Stimulated activated CD4-positive, alpha-beta T cell treated with anti-CD3 and anti-CD28 coated beads, Interleukin-4, amount 100 ng/mL, for 4 hours (primary cell): ENCODE measurements at regions not wholly inside any gene's neighbourhood (a gene's known extent, or its start where the extent isn't known, plus 50 kb on each side); places are given as distances from the start of the nearest gene placed in this dataset.
"Not testable (repeated sequence)": the region's sequence is repeated elsewhere in the genome, so short reads cannot be mapped to it uniquely, and the experiment has no call there.

Source experiments
- DNase-seq, 2 experiments: peaks; one replicate each; pipeline ENCODE4 v3.0.0-alpha.2; 2020

DNA sequence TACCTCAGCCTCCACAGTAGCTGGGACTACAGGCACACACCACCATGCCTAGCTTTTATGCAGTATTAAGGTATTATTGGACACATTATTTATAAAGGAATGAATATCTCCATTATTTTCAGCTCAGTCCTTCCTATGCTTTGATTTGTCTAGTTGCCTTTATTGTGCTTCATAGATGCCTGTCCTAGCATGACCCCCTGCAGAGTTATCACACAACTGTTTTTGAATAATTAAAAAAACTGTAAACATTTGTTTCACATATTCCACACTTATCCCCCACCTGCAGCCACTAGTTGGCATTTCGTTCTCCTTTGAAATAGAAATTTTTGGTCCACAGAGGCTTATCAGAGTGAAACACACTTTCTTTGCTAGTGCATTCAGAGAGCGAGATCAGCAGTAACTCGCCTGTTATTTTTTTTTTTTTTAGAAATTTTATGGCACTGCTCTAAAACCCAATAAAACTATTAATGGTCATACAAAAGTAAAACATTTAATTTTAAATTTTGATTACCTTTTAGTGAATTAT, 151.8 kb upstream of the RASA1 start:
- DNase-seq: no peak

DNA sequence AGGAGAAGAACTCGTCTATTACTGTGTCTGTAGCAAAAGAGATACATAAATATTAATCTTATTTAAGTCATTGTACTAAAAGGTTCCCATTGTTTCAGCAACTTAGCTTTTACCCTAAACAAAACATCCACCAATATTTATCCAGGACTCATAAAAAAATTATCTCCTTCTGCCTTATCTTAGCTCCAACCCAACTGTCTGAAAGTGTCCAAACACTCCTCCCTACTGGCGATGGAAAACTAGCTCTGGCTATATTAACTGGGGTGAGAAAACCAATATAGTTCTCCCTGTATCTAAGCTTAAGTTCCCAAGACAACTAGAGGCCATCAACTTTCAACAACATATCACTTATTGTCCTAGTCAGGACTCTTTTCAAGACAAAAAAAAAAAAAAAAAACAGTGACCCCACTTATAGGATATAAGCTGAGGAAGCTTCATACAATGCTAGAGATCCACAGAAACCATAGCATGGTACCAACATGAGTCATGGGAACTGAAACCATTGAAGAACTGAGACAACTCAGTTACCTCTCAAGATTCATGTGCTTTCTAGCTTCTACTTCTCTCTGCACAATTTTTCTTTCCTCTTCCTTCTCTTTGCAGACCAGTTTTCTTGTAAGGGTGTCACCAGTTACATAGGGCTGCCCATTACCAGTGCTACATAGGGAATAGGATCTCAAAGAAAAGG, 150.7 kb upstream of the RASA1 start:
- DNase-seq: no peak

DNA sequence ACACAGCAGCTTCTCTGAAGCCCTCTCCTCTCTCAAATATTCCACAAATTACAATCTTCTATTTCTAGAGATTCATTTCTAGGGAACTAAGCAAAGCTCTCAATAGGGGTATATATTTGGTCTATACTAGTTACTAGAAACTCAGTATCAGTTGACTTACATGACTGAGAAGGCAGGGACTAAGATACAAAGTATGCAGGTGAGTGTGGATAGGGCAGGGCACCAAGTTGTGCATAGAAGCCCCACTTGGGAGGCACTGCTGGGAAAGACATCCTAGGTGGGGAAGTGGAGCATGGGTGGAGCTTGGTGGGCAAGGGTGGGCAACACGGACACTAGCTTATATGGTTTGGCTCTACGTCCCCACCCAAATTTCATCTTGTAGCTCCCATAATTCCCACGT, 148.1 kb upstream of the RASA1 start:
- no peak for DNase-seq

DNA sequence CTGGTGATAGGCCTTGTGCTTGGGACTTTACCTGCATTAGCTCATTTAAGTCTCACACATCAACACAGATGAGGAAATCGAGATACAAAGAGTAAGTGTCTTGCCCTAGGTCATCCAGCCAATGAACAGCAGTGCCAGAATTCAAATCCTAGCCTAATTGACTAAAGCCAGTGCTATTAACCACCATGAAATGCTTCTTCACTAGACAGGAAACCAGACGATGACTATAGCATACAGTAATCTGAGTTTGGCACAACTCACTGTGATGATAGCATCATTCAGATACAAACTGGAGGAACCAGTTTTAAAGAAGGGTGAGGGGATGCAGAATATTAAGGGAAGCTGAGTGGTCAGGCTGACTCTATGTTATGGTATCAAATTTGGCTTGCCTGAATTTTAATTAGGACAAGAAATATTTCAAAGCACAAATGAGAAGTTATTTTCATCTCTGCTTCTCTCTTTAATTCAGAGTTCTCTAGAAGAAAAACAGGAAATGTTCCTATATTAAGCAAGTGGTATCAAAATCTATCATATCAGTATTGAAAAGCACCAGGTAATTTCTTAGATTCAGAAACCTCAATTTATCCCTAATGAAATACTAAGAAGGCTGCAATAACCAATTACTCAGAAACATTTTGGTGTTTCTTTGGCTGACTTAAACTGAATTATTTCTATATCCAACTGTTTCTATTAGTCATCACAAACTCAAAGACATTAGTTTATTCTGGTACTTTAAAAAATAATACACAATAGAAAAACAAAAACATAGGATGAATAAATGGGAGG, 147.0 kb upstream of the RASA1 start:
- DNase-seq: no peak

DNA sequence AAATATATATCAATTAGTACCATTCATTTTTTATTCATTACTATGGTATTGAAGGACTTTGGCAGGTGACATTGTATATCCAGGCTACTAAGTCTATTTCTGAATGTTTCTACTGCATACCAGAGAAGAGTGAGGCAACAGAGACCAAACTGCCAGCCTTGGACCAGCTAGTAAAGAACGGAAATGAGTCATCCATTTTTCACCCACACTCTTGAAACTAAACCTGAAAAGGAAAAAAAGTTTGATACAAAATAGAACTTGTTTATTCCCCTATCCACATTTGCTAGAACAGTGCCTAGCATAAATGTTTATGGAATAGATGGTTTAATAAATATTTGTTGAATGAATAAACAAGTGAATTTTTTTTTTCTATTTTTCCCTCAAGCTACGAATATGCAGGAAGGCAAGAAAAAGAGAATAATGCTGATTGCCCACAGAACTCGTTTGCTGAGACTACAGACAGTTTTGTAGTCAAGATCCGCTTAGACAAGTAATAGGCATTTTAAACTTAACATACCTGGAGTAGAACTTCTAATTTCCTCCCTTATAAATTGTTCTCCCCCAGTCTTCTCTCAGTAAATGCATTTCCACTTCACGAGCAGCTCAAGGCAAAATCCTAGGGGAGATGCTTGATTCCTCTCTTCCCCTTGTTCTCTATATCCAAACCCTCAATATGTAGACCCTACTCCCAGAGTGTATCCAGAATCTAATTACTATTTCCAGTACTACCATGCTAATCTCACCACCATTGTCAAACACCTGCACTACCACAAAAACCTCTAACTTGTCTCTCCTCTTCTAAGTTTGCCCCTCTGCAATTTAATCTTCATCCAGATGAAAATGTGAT, 146.2 kb upstream of the RASA1 start:
- DNase-seq: peak; percentile 6 to 45

DNA sequence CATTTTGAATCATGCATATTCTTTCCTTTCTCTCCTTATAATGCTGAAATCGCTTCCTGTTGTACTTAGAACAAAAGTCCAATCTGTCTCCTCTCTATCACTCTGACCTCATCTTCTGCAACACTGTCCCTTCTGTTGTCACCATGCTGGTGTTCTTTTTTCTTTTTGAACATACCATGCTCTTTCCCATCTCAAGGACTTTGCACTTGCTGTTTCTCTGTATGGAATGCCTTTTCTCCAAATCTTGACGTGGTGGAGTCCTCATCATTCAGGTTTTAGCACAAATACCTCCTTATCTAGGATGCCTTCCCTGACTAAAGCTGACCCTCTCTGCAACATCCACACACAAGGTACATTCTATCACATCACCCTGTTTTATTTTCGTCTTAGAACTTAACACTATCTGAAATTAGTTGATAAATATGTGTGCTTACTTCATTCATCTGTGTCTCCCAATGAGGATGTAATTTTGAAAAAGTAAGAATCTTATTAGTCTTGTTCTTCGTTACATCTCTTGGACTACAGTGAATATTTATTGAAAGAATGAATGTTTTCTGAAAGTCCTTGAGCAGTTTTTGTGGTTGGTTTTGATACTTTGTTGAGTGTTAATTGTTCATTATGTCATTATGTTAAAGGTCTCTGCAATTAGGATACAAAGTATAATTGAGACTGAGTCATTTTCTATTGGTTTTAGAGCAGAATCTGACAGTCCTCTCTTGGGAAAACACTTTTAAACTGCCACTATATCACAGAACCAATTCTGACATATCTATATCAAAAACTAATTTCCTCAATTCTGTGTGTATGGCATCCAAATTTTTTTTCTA, 145.3 kb upstream of the RASA1 start:
- DNase-seq: no peak

DNA sequence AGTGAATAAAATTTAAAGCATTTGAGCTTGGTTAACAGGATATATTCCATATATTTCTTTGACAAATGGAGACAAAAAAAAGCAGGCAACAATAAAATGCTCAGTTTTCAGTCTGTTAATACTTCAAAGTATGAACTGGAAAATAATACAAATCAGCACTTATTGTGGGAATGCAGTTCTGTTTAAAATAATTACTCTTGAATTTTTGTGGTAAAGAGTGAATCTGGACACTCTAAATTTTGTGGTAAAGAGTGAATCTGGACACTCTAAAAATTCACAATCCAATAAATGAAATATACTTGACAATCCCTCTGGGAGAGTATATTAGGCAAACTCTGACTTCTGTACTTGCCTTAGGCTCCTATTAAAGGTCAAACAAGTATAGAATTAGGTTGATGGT, 141.9 kb upstream of the RASA1 start:
- DNase-seq: no peak

DNA sequence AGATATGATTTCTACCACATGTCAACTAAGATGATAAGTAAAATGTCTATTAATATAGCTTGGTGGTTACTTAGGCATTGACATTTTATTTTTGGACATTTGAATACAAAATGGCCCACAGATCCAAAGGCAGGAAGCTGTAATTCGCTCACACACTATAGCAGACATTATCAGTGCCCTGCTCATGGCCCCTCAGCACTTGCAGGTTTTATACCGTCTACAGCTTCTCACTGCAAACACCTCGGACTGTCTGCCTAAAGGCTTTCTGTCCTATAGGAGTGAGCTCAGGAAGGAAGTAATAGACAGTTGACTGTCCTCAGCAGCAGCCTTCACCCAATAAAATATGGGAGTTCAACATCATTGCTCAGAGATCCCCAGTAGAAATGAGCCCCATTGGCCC, 140.8 kb upstream of the RASA1 start:
- DNase-seq: no peak

DNA sequence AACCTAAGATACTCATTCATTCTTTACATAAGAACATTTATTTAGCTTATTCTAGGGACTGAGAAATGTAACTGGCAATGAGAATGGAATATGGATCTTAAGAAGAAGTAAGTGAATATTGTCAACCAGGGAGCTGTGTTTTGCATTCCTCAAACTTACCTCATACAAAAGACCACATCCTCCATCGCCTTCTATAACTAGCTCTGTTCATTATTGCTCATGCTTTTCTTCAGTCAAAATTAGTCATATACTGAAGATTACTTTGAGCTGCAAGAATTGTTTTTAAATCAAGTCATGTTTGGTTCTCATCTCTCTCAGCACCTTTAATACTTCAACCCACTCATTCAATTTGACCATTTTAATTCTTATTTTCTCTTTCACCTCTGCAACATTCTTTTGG, 140.3 kb upstream of the RASA1 start:
- no peak for DNase-seq

DNA sequence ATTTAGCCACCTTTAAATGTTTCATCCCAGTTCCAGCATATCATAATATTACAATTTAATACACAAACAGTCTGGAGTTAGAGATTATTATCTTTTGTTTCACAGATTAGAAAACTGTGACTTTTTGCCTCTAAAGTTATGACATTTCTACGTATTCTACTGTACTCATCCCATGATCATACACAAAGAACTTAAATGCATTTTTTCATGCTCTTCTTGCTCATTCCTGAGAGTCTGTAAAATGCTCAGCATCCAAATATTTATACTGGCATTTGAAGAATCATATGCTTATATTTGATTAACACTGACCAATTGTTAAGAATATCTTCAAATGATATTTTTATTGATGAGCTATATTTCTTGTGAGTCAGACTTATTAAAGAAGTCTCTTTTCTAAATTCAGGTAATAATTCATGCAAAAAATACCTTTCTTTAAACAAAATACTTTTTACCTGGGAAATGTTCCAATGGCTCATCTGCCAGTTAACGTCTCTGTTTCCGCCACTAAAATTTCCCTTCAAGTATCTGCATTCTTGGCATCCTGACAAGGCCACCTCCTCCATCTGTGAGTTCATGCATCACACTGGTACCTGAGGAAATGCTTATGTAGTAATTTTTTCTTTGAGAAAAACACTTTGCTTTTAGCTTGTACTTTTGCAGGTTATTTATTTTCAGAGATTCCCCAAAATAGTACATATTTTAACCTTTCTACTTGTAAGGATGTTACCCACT, 139.6 kb upstream of the RASA1 start:
- peak in 1 of 2 experiments; percentile 6 for DNase-seq

DNA sequence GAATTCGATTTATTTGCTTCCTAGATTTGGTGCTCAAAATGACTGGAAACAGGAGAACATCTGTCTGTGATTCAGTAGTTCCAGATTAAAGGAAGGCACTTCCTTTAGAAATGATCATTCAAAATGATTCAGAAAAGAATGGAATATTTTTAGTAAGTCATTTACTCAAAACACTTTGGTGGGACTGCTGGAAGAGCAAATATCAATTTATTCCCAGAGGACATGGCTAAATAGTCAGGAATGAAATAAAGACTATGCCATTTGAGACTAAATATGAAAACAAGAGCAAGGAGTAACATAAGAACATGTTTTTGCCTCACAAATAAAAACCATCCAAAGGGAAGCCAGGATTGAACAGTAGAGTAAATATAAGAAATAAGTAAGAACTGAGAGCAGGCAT, 138.6 kb upstream of the RASA1 start:
- no peak for DNase-seq

DNA sequence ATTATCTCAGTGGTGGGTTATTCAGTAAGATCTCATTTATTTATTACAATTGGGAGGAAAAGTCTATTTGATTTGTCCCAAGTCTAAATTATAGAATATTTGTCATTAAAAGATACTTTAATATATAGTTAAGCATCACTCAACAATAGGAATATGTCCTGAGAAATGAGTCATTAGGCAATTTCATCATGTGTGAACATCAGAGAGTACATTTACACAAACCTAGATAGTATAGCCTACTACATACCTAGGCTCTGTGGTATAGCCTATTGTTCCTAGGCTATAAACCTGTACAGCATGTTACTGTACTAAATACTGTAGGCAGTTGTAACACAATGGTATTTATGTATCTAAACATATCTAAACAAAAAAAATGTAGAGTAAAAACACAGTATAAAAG, 135.0 kb upstream of the RASA1 start:
- no peak for DNase-seq

DNA sequence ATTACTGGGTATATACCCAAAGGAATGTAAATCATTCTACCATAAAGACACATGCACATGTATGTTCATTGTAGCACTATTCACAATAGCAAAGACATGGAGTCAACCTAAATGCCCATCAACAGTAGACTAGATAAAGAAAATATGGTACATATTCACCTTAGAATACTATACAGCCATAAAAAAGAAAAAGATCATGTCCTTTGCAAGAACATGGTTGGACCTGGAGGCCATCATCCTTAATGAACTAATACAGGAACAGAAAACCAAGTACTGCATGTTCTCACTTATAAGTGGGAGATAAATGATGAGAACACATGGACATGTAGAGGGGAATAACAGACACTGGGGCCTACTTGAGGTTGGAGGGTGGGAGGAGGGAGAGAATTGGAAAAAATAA, 133.2 kb upstream of the RASA1 start:
- not testable (repeated sequence) for DNase-seq

DNA sequence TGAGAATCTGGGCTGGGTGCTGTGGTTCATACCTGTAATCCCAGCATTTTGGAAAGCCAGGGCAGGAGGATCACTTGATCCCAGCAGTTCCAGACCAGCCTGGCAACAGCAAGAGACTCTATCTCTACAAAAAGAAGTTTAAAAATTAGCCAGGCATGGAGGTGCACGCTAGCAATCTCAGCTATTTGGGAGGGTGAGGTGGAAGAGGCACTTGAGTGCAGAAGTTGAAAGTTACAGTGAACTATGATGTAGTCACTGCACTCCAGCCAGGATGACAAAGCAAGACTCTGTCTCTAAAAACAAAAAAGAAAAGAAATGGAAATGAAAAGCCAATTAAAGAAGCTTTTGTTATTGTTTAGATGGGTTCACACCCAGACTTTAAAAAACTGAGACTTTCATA, 131.6 kb upstream of the RASA1 start:
- no peak for DNase-seq

DNA sequence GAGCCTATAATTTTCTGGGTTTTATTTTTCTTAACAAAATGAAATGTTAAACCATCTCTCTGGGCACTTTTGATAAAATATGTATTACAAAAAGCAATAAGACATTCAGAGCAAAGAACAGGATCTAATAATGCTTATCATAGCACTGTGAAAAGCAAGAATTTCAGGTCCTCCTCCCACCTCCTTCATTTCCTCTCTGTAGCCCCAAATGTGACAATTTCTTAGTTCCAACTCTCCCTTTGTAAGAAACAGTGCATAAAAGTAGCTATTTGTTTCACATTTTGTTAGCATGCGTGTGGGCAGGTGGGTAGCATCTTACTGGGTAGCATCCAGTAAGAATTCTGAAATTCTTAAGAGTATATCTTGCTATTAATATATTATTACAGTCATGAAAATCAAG, 130.9 kb upstream of the RASA1 start:
- DNase-seq: no peak

DNA sequence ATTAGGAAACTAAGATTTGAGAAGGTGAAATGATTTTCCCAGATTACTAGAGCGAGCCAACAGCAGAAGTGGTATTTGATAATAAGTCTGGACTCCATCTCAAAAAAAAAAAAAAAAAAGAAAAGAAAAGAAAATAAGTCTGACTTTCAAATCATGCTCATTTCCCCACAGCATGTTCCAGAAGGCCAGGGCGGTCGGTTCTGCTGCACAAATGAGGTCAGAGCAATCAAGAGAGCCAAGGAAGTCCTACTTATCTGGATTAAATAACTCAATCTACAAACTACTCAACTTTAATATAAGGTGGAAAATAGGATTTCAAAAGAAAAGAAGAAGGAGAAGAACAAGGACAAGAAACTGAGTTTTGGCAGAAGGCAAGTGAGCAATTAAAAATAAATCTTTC, 130.4 kb upstream of the RASA1 start:
- no peak for DNase-seq

DNA sequence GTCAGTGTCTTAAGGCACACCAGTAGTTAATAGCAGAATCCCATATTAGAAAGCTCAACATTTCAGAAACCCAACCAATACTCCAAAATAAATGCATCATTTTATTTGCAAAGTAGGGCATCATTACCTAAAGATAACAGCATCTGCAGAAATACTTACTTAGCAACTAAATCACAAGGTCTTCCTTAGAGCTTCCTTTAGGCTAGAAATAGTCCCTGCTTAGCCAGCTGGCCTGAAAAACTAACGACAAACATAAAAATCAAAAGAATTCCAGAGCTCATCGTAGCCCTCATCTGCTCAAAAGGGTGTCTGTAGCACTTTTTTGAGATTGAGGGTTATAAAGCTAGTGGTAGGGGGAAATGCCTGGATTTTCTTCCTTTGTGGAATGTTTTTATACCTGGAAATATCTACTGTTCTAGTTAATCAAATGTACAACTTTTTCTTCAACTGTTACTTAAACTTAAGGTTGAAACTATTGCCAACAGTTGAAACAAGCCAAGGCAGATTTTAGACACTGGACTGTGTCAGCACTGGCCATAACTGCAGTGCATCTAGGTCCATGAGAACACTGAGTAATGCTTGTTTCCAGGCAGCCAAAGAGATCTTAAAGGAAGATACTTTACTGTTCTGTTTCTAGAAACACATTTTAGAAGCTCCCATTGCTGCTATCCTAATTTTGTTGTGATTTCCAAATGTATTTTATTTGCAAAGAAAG, 129.4 kb upstream of the RASA1 start:
- DNase-seq: no peak

DNA sequence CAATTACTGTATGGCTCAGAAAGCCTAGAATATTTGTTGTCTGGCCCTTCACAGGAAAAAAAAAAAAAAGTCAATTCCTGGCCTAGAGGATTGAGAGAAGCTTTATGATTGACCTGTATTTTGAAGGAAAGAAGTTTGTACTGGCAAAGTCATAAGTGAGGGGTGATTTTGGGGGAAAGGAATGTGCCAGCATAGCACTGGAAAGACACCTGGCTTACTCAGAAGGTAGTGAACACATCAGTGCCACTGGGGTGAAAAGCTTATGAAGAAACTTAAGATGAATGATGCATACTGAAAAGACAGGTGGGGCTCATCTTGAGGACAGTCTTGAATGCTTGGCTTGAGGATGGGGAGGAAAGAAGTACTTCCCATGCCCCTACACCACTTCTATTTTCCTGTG, 127.9 kb upstream of the RASA1 start:
- DNase-seq: no peak

DNA sequence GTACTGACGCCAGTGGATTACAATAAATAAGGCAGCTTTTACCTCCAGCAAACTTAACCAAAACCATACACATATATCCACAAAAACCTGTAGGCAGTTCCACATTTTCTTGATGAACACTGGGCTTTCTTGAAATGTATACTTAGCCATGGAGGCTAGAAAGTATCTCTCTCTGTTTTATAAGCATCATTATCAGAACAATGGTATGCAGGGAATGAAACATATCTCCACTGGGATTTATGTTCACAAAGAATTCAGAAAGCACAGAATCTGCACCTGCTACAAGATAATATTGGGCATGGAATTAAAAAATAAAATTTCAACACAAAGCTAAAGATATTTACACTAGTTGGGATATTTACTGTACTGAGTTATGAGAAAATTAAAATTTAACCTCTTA, 126.1 kb upstream of the RASA1 start:
- DNase-seq: no peak

DNA sequence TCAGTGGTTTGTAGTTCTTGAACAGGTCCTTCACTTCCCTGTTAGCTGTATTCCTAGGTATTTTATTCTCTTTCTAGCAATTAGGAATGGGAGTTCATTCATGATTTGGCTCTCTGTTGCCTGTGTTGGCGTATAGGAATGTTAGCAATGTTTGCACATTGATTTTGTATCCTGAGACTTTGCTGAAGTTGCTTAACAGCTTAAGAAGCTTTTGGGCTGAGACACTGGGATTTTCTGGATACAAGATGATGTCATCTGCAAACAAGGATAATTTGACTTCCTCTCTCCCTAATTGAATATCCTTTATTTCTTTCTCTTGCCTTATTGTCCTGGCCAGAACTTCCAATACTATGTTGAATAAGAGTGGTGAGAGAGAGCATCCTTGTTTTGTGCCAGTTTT, 121.8 kb upstream of the RASA1 start:
- DNase-seq: not testable (repeated sequence)

DNA sequence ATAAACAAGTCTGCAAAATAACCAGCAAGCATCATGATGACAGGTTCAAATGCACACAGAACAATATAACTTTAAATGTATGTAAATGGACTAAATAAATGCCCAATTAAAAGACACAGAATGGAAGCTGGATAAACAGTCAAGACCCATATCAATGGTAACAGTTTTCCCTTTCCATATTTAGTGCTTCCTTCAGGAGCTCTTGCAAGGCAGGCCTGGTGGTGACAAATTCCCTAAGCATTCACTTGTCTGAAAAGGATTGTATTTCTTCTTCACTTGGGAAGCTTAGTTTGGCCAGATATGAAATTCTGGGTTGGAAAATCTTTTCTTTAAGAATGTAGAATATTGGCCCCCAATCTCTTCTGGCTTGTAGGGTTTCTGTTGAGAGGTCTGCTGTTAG, 120.2 kb upstream of the RASA1 start:
- no peak for DNase-seq
